ENCODE measurements at regions not wholly inside any gene's neighbourhood (a gene's known extent, or its start where the extent isn't known, plus 50 kb on each side); places are given as distances from the start of the nearest gene placed in this dataset.

GRCh38 chr13:87884884-87885283 lies 213.7 kb downstream of the SLITRK5 start:
- Histone ChIP-seq H3K27ac (ENCODE audit: extremely low read depth, low read depth, low read length) (no peak overlapping the region), H3K9me3 (ENCODE audit: control insufficient read depth, insufficient read depth, low read depth, low read length) (no peaks in the 10 kb centered on the region), H3K4me3 (ENCODE audit: low read depth, low read length) (no peak overlapping the region), H3K4me1 (ENCODE audit: control insufficient read depth, insufficient read depth, low read length) (no peaks in the 10 kb centered on the region), H3K36me3 (ENCODE audit: control insufficient read depth in 2 of 2, insufficient read depth in 1 of 2, low read length in 2 of 2) (no peaks in the 10 kb centered on the region)
- POLR2A ChIA-PET: no interaction called here
- CTCF ChIA-PET: no interaction called here
- TF ChIP-seq GLIS2 (tag by site-specific recombination; IDR thresholded peaks at IDR 0.05): no peak
- TF ChIP-seq TRIM28 (IDR thresholded peaks at IDR 0.05; ENCODE audit: borderline replicate concordance, low read length): peak; percentile 92
- TF ChIP-seq HOXA7 (CRISPR knock-in tag; IDR thresholded peaks at IDR 0.05; ENCODE audit: borderline replicate concordance): no peak
- no peak for TF ChIP-seq ZNF704 (tag by site-specific recombination; IDR thresholded peaks at IDR 0.05)
- peak; percentile 58 for TF ChIP-seq SETDB1 (IDR thresholded peaks at IDR 0.05; ENCODE audit: insufficient read length, low read length)

- Histone ChIP-seq H3K4me3 (ENCODE audit: low read depth, low read length) (no peak overlapping the region), H3K4me1 (ENCODE audit: control insufficient read depth, insufficient read depth, low read length) (no peaks in the 10 kb centered on the region), H3K36me3 (ENCODE audit: control insufficient read depth in 2 of 2, insufficient read depth in 1 of 2, low read length in 2 of 2) (no peaks in the 10 kb centered on the region), H3K9me3 (ENCODE audit: control insufficient read depth, insufficient read depth, low read depth, low read length) (no peaks in the 10 kb centered on the region), H3K27ac (ENCODE audit: extremely low read depth, low read depth, low read length) (no peak overlapping the region)
- TF ChIP-seq ZNF292 (tag by site-specific recombination; IDR thresholded peaks at IDR 0.05; ENCODE audit: borderline replicate concordance, low read depth): no peak
- TF ChIP-seq ZNF510 (tag by site-specific recombination; IDR thresholded peaks at IDR 0.05; ENCODE audit: insufficient replicate concordance): no peak
- no peak for TF ChIP-seq ZNF311 (tag by site-specific recombination; IDR thresholded peaks at IDR 0.05; ENCODE audit: borderline replicate concordance)
- ChIA-PET POLR2A (no interaction called here), CTCF (interaction anchor here (0.6 kb wide), 1 partner anchor 264 kb away, joined by 4 read pairs; no protein-coding TSS in a partner anchor)
These were observed 216.4 kb downstream of the SLITRK5 start for GRCh38 chr13:87887459-87888123.

GRCh38 chr13:87889254-87889653 lies 218.1 kb downstream of the SLITRK5 start:
- POLR2A ChIA-PET: no interaction called here
- Histone ChIP-seq H3K9me3 (ENCODE audit: control insufficient read depth, insufficient read depth, low read depth, low read length) (no peaks in the 10 kb centered on the region), H3K27ac (ENCODE audit: extremely low read depth, low read depth, low read length) (no peak overlapping the region), H3K4me3 (ENCODE audit: low read depth, low read length) (no peak overlapping the region), H3K4me1 (ENCODE audit: control insufficient read depth, insufficient read depth, low read length) (no peaks in the 10 kb centered on the region), H3K36me3 (ENCODE audit: control insufficient read depth in 2 of 2, insufficient read depth in 1 of 2, low read length in 2 of 2) (no peaks in the 10 kb centered on the region)
- CTCF ChIA-PET: no interaction called here
- TF ChIP-seq ZNF768 (tag by site-specific recombination; IDR thresholded peaks at IDR 0.05) (no peak), ZSCAN5A (tag by site-specific recombination; IDR thresholded peaks at IDR 0.05) (no peak), ZBTB17 (tag by site-specific recombination; IDR thresholded peaks at IDR 0.05) (no peak), ZNF26 (tag by site-specific recombination; IDR thresholded peaks at IDR 0.05) (no peak)

- CTCF ChIA-PET: no interaction called here
- no peak for TF ChIP-seq ZNF692 (tag by site-specific recombination; IDR thresholded peaks at IDR 0.05)
These were observed 222.0 kb downstream of the SLITRK5 start for GRCh38 chr13:87893186-87893585.

More at GRCh38 chr13:87893186-87893585, 222.0 kb downstream of the SLITRK5 start:
- POLR2A ChIA-PET: no interaction called here
- Histone ChIP-seq H3K4me3 (ENCODE audit: low read depth, low read length) (no peak overlapping the region), H3K4me1 (ENCODE audit: control insufficient read depth, insufficient read depth, low read length) (no peaks in the 10 kb centered on the region), H3K36me3 (ENCODE audit: control insufficient read depth in 2 of 2, insufficient read depth in 1 of 2, low read length in 2 of 2) (no peaks in the 10 kb centered on the region), H3K9me3 (ENCODE audit: control insufficient read depth, insufficient read depth, low read depth, low read length) (no peaks in the 10 kb centered on the region), H3K27ac (ENCODE audit: extremely low read depth, low read depth, low read length) (no peak overlapping the region)

All from HEK293 (cell line).